Caco-2 (cell line): ENCODE measurements at regions not wholly inside any gene's neighbourhood (a gene's known extent, or its start where the extent isn't known, plus 50 kb on each side); places are given as distances from the start of the nearest gene placed in this dataset.

ENCODE experiments used
- BruUV-seq: library from RNA; stranded (reverse); fragments of 400-500 nt; replicated peaks from 2 replicates; lab custom pipeline; 2021; lab: Mats Ljungman, UMichigan
- CTCF ChIA-PET: fragments of 300-600 bp; sonication (Branson Sonifier 250); formaldehyde crosslinking; loops from one replicate; lab custom pipeline; 2022; ENCODE audit warnings: antibody characterized with exemption; lab: Charles Lee
- POLR2A ChIA-PET: fragments of 300-600 bp; sonication (Branson Sonifier 250); formaldehyde crosslinking; loops from one replicate; lab custom pipeline; 2022; ENCODE audit warnings: antibody characterized with exemption; lab: Charles Lee
- DNase-seq, 2 experiments: peaks; one replicate each; pipeline versions ENCODE4 v3.0.0 to v3.0.0-alpha.2; 2020 to 2022
- H3K27me3 ChIP-seq: replicated peaks from 2 replicates; pipeline ENCODE4 v1.6.0; 2011; ENCODE audit warnings: low read length; ENCODE audit not compliant: control insufficient read depth, insufficient read depth
- H3K36me3 ChIP-seq: 2 replicates; pipeline ENCODE4 v1.5.1; 2011; ENCODE audit warnings: low read length; ENCODE audit not compliant: control insufficient read depth, insufficient read depth
- H3K4me1 ChIP-seq: fragments of 250-450 bp; sonication (Bioruptor Pico); 2 replicates; pipeline ENCODE4 v1.5.1; 2020; ENCODE audit warnings: mild to moderate bottlenecking
- H3K4me3 ChIP-seq: 2 replicates; pipeline ENCODE4 v1.5.1; 2011; ENCODE audit warnings: low read depth, mild to moderate bottlenecking, control low read depth, low read length
- H3K9me3 ChIP-seq: fragments of 250-450 bp; sonication (Bioruptor Pico); 2 replicates; pipeline ENCODE4 v1.5.1; 2020; ENCODE audit warnings: mild to moderate bottlenecking, moderate library complexity
- H3K27ac Mint-ChIP-seq: one replicate; pipeline ENCODE4 v1.8.0; 2022; ENCODE audit warnings: mixed read lengths; ENCODE audit not compliant: unreplicated experiment
- H3K27me3 Mint-ChIP-seq: one replicate; pipeline ENCODE4 v1.8.0; 2022; ENCODE audit warnings: mixed read lengths; ENCODE audit not compliant: insufficient read depth, unreplicated experiment
- H3K36me3 Mint-ChIP-seq: one replicate; pipeline ENCODE4 v1.8.0; 2022; ENCODE audit warnings: mild to moderate bottlenecking, mixed read lengths; ENCODE audit not compliant: insufficient read depth, unreplicated experiment
- H3K4me1 Mint-ChIP-seq: one replicate; pipeline ENCODE4 v1.8.0; 2022; ENCODE audit warnings: low read depth, mixed read lengths; ENCODE audit not compliant: unreplicated experiment
- H3K4me3 Mint-ChIP-seq: one replicate; pipeline ENCODE4 v1.8.0; 2022; ENCODE audit warnings: mild to moderate bottlenecking, moderate library complexity, mixed read lengths; ENCODE audit not compliant: unreplicated experiment
- H3K9me3 Mint-ChIP-seq: one replicate; pipeline ENCODE4 v1.8.0; 2022; ENCODE audit warnings: mixed read lengths; ENCODE audit not compliant: unreplicated experiment
- intact Hi-C: fragments of 100-400 bp; cut with micrococcal nuclease; formaldehyde crosslinking; loops from one replicate; pipeline ENCODE4 v1.10.0; 2022; ENCODE audit not compliant: unreplicated experiment
- TF ChIP-seq, protein P1 (sequence below), 2 experiments: fragments of 200-600 bp in 1 of 2; IDR thresholded peaks; 1 replicate in 1 of 2; 2 replicates in 1 of 2; pipeline versions ENCODE4 v1.5.1 to v1.8.0; 2011 to 2022; ENCODE audit warnings: antibody characterized with exemption in 1 of 2, control low read depth in 1 of 2, inconsistent platforms in 1 of 2, low read depth in 1 of 2, low read length in 1 of 2, mild to moderate bottlenecking in 1 of 2, moderate library complexity in 1 of 2; ENCODE audit not compliant: insufficient read depth in 1 of 2, severe bottlenecking in 1 of 2, unreplicated experiment in 1 of 2

DNA sequence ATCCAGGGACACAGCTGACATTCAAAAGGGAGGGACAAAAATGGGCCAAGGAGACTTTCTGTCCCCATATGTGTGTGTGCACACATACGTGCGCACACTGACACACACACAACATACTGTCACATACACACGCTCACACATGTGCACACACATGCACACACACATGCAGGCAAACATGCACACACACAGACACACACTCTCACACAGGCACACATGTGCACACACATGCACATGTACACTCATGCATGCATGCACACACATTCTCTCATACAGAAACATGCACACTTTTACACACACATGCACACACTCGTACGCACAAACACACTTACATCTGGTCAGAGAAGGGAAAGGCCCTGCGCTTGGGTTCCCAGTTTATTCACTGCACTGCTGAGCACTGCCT is 155.1 kb upstream of the MKI67 start:
- Mint-ChIP-seq H3K4me1 (no peaks in the 10 kb centered on the region), H3K27me3 (peaks cover 28% of the 10 kb centered on the region), H3K9me3 (no peaks in the 10 kb centered on the region), H3K27ac (no peak overlapping the region), H3K4me3 (no peak overlapping the region), H3K36me3 (no peaks in the 10 kb centered on the region)
- peaks cover 1% of the 10 kb centered on the region for H3K27me3 ChIP-seq
- ChIA-PET POLR2A (no interaction called here), CTCF (no interaction called here)
- TF ChIP-seq, protein P1, sequence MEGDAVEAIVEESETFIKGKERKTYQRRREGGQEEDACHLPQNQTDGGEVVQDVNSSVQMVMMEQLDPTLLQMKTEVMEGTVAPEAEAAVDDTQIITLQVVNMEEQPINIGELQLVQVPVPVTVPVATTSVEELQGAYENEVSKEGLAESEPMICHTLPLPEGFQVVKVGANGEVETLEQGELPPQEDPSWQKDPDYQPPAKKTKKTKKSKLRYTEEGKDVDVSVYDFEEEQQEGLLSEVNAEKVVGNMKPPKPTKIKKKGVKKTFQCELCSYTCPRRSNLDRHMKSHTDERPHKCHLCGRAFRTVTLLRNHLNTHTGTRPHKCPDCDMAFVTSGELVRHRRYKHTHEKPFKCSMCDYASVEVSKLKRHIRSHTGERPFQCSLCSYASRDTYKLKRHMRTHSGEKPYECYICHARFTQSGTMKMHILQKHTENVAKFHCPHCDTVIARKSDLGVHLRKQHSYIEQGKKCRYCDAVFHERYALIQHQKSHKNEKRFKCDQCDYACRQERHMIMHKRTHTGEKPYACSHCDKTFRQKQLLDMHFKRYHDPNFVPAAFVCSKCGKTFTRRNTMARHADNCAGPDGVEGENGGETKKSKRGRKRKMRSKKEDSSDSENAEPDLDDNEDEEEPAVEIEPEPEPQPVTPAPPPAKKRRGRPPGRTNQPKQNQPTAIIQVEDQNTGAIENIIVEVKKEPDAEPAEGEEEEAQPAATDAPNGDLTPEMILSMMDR (IDR thresholded peaks at IDR 0.05; ENCODE audit: insufficient read depth in 1 of 2, low read depth in 1 of 2, low read length in 1 of 2, severe bottlenecking in 1 of 2, unreplicated experiment in 1 of 2): no peak
- H3K9me3 ChIP-seq: no peaks in the 10 kb centered on the region
- H3K4me1 ChIP-seq: no peaks in the 10 kb centered on the region
- intact Hi-C loops: no loop called here
- H3K4me3 ChIP-seq: no peak overlapping the region
- no peak for DNase-seq
- no peaks in the 10 kb centered on the region for H3K36me3 ChIP-seq
- no TSS peak for BruUV-seq

DNA sequence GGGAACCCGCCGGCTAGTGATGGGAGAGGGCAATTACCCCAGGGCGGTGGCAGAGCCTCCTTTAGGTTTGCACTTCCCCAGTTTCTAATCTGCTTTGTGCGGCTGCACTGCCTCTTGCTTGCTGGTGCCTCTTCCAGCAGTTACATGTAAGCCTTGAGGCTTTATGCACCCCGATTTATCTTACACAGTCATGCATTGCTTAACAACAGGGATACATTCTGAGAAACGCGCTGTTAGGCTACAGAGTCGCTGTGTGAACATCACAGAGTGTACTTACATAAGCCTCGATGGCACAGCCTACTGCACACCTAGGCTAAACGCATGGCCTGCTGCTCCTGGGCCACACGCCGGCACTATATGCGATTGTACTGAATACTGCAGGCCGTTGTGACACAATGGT is 155.6 kb upstream of the MKI67 start:
- Histone ChIP-seq H3K9me3 (no peaks in the 10 kb centered on the region), H3K36me3 (no peaks in the 10 kb centered on the region), H3K4me1 (no peaks in the 10 kb centered on the region), H3K4me3 (no peak overlapping the region), H3K27me3 (peaks cover 1% of the 10 kb centered on the region)
- intact Hi-C loops: no loop called here
- POLR2A ChIA-PET: no interaction called here
- no peaks in the 10 kb centered on the region for H3K4me1 Mint-ChIP-seq
- DNase-seq: no peak
- no peaks in the 10 kb centered on the region for H3K9me3 Mint-ChIP-seq
- no peak overlapping the region for H3K4me3 Mint-ChIP-seq
- BruUV-seq: no TSS peak
- H3K36me3 Mint-ChIP-seq: no peaks in the 10 kb centered on the region
- CTCF ChIA-PET: no interaction called here
- peaks cover 28% of the 10 kb centered on the region for H3K27me3 Mint-ChIP-seq
- TF ChIP-seq, protein P1 (IDR thresholded peaks at IDR 0.05; ENCODE audit: insufficient read depth in 1 of 2, low read depth in 1 of 2, low read length in 1 of 2, severe bottlenecking in 1 of 2, unreplicated experiment in 1 of 2): no peak
- no peak overlapping the region for H3K27ac Mint-ChIP-seq

DNA sequence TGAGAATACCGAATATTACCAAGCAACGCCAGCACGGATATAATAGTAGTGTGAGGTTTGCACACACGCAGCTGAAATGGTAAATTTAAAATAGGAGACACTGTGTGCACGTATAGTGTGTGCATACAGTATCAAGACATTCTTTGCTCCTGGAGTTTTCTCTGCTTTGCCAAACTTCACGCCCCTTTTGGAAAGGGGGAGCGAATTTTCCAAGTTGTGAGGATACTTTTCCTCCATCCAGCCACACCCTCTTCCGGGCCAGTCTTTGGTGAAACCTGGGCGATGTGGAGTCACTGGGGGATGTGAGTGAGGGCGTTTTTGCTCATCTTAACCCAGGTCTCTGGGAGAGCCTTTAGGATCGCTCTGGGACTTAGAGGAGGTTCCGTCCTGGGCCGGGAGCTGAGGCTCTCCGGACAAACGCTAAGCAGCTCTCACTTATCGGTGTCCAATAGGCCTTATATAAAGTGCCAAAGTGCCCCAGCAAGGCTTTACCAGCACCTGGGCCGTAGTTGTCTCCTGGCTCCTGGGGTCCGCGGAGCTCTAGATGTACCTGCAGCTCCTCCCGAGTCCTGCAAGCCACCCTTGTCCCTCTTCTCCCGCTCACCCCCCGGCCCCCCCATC is 160.0 kb upstream of the MKI67 start:
- peaks cover 32% of the 10 kb centered on the region for H3K27me3 Mint-ChIP-seq
- ChIA-PET CTCF (no interaction called here), POLR2A (no interaction called here)
- H3K9me3 Mint-ChIP-seq: peaks cover 12% of the 10 kb centered on the region
- no peaks in the 10 kb centered on the region for H3K4me1 Mint-ChIP-seq
- H3K4me3 Mint-ChIP-seq: no peak overlapping the region
- no peak overlapping the region for H3K4me3 ChIP-seq
- no peaks in the 10 kb centered on the region for H3K36me3 Mint-ChIP-seq
- DNase-seq: no peak
- BruUV-seq: no TSS peak
- intact Hi-C loops: no loop called here
- no peak overlapping the region for H3K27ac Mint-ChIP-seq
- no peaks in the 10 kb centered on the region for H3K4me1 ChIP-seq
- H3K9me3 ChIP-seq: 0 out of 2 replicates have a peak, but pooled peaks cover 5% of the 10 kb centered on the region
- H3K36me3 ChIP-seq: no peaks in the 10 kb centered on the region
- peaks cover 1% of the 10 kb centered on the region for H3K27me3 ChIP-seq
- TF ChIP-seq, protein P1 (IDR thresholded peaks at IDR 0.05; ENCODE audit: insufficient read depth in 1 of 2, low read depth in 1 of 2, low read length in 1 of 2, severe bottlenecking in 1 of 2, unreplicated experiment in 1 of 2): no peak
